HCT116 (cell line): ENCODE measurements at regions not wholly inside any gene's neighbourhood (a gene's known extent, or its start where the extent isn't known, plus 50 kb on each side); places are given as distances from the start of the nearest gene placed in this dataset.

ENCODE experiments used
- CEBPB ChIP-seq: IDR thresholded peaks from 2 replicates; pipeline ENCODE4 v1.6.1; 2012; ENCODE audit warnings: low read depth
- EZH2phosphoT487 ChIP-seq: fragments of 200-600 bp; IDR thresholded peaks from 2 replicates; pipeline ENCODE4 v1.6.1; 2018; ENCODE audit warnings: antibody characterized with exemption, borderline replicate concordance
- JUND ChIP-seq: IDR thresholded peaks from 2 replicates; pipeline ENCODE4 v1.6.1; 2012
- MAX ChIP-seq: IDR thresholded peaks from 2 replicates; pipeline ENCODE4 v1.6.1; 2012
- POLR2A ChIP-seq: IDR thresholded peaks from 2 replicates; pipeline ENCODE4 v1.7.0; 2011; ENCODE audit warnings: borderline replicate concordance; ENCODE audit not compliant: insufficient read depth, insufficient read length; ENCODE audit errors: extremely low read depth
- POLR2AphosphoS5 ChIP-seq: IDR thresholded peaks from 2 replicates; pipeline ENCODE4 v1.6.1; 2011; ENCODE audit warnings: mild to moderate bottlenecking, low read depth, low read length, moderate library complexity
- RAD21 ChIP-seq: IDR thresholded peaks from 2 replicates; pipeline ENCODE4 v1.6.1; 2012; ENCODE audit warnings: low read depth, mild to moderate bottlenecking
- SP1 ChIP-seq: IDR thresholded peaks from 2 replicates; pipeline ENCODE4 v1.6.1; 2012; ENCODE audit warnings: low read depth
- YY1 ChIP-seq: IDR thresholded peaks from 2 replicates; pipeline ENCODE4 v1.6.1; 2011; ENCODE audit warnings: low read length, low read depth, moderate library complexity, mild to moderate bottlenecking; ENCODE audit not compliant: insufficient replicate concordance; ENCODE audit errors: extremely low read depth
- ZNF274 ChIP-seq: fragments of 200-500 bp; sonication (Bioruptor generic); IDR thresholded peaks from 2 replicates; pipeline ENCODE4 v1.6.1; 2014; ENCODE audit warnings: mild to moderate bottlenecking, low read depth, low read length, inconsistent platforms
- TF ChIP-seq, protein P1 (sequence below), 3 experiments: fragments of 200-600 bp in 1 of 3; sonication (generic) in 1 of 3; IDR thresholded peaks in 2 of 3; conservative IDR thresholded peaks in 1 of 3; 2 replicates each; pipeline ENCODE4 v1.5.1; 2012 to 2017; ENCODE audit warnings: low read depth in 2 of 3, low read length in 2 of 3, antibody characterized with exemption in 1 of 3, borderline replicate concordance in 1 of 3, control low read depth in 1 of 3, mild to moderate bottlenecking in 1 of 3, mixed read lengths in 1 of 3, mixed run types in 1 of 3, moderate library complexity in 1 of 3; ENCODE audit not compliant: insufficient read depth in 1 of 3

DNA sequence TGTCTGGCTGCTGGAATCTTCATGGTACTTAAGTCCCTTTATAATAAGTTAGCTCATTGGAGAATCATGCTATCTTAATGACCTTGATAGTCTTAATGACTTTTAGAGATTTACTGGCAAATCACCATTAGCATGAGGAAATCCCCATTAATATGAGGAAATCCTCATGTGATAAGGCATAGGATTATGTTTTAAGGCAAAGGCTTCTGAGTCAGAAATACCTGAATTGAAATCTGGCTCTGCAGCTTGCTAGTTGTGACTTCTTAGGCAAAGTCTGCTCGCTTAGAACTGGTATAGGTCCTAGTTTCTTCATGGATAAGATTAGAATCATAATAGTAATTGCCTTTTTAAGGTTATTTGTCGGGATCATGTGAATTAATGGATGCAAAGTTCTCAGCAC, 190.2 kb upstream of the BANK1 start:
- TF ChIP-seq ZNF274 (no peak), YY1 (no peak), EZH2phosphoT487 (no peak), POLR2A (no peak), CEBPB (no peak), MAX (no peak), JUND (no peak), RAD21 (no peak), POLR2AphosphoS5 (no peak), SP1 (no peak)
- TF ChIP-seq, protein P1, sequence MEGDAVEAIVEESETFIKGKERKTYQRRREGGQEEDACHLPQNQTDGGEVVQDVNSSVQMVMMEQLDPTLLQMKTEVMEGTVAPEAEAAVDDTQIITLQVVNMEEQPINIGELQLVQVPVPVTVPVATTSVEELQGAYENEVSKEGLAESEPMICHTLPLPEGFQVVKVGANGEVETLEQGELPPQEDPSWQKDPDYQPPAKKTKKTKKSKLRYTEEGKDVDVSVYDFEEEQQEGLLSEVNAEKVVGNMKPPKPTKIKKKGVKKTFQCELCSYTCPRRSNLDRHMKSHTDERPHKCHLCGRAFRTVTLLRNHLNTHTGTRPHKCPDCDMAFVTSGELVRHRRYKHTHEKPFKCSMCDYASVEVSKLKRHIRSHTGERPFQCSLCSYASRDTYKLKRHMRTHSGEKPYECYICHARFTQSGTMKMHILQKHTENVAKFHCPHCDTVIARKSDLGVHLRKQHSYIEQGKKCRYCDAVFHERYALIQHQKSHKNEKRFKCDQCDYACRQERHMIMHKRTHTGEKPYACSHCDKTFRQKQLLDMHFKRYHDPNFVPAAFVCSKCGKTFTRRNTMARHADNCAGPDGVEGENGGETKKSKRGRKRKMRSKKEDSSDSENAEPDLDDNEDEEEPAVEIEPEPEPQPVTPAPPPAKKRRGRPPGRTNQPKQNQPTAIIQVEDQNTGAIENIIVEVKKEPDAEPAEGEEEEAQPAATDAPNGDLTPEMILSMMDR (IDR thresholded peaks at IDR 0.05 in 2 of 3, conservative IDR thresholded peaks at IDR 0.05 in 1 of 3; ENCODE audit: borderline replicate concordance in 1 of 3, insufficient read depth in 1 of 3, low read depth in 2 of 3, low read length in 2 of 3), result no peak
